HEK293 (cell line): ENCODE measurements at regions not wholly inside any gene's neighbourhood (a gene's known extent, or its start where the extent isn't known, plus 50 kb on each side); places are given as distances from the start of the nearest gene placed in this dataset.

Experiments used
- CTCF ChIP-seq: fragments of 450-650 bp; formaldehyde crosslinking; IDR thresholded peaks from 2 replicates; pipeline ENCODE4 v1.5.1; 2016; ENCODE audit warnings: missing biosample characterization, missing genetic modification characterization
- KLF9 ChIP-seq: fragments of 450-650 bp; formaldehyde crosslinking; IDR thresholded peaks from 2 replicates; pipeline ENCODE4 v1.5.1; 2016; ENCODE audit warnings: missing biosample characterization, missing genetic modification characterization, low read depth
- SCRT2 ChIP-seq: fragments of 450-650 bp; formaldehyde crosslinking; IDR thresholded peaks from 2 replicates; pipeline ENCODE4 v1.5.1; 2016; ENCODE audit warnings: missing biosample characterization, missing genetic modification characterization
- ZBTB1 ChIP-seq: fragments of 450-650 bp; formaldehyde crosslinking; IDR thresholded peaks from 2 replicates; pipeline ENCODE4 v1.5.1; 2016; ENCODE audit warnings: missing biosample characterization, missing genetic modification characterization
- ZBTB7A ChIP-seq: fragments of 450-650 bp; formaldehyde crosslinking; IDR thresholded peaks from 2 replicates; pipeline ENCODE4 v1.5.1; 2016; ENCODE audit warnings: low read depth, missing biosample characterization, missing genetic modification characterization
- ZNF24 ChIP-seq: fragments of 450-650 bp; formaldehyde crosslinking; IDR thresholded peaks from 2 replicates; pipeline ENCODE4 v1.5.1; 2016; ENCODE audit warnings: missing biosample characterization, missing genetic modification characterization
- ZNF510 ChIP-seq: fragments of 450-650 bp; formaldehyde crosslinking; IDR thresholded peaks from 2 replicates; pipeline ENCODE4 v1.5.1; 2018; ENCODE audit warnings: mild to moderate bottlenecking, missing genetic modification characterization, missing biosample characterization; ENCODE audit not compliant: insufficient replicate concordance
- ZNF626 ChIP-seq: fragments of 450-650 bp; sonication (Bioruptor Pico); formaldehyde crosslinking; IDR thresholded peaks from 2 replicates; pipeline ENCODE4 v1.5.1; 2018; ENCODE audit warnings: missing biosample characterization, missing genetic modification characterization, inconsistent platforms
- ZSCAN18 ChIP-seq: fragments of 450-650 bp; formaldehyde crosslinking; IDR thresholded peaks from 2 replicates; pipeline ENCODE4 v1.5.1; 2016; ENCODE audit warnings: missing biosample characterization, missing genetic modification characterization
- TF ChIP-seq, protein P1 (sequence below): fragments of 450-650 bp; formaldehyde crosslinking; IDR thresholded peaks from 2 replicates; pipeline ENCODE4 v1.5.1; 2016; ENCODE audit warnings: missing biosample characterization, missing genetic modification characterization
- TF ChIP-seq, protein P2 (sequence below): fragments of 450-650 bp; formaldehyde crosslinking; IDR thresholded peaks from 2 replicates; pipeline ENCODE4 v1.5.1; 2017; ENCODE audit warnings: missing biosample characterization, mild to moderate bottlenecking, missing genetic modification characterization, moderate library complexity
- TF ChIP-seq, protein P3 (sequence below): fragments of 450-650 bp; formaldehyde crosslinking; IDR thresholded peaks from 2 replicates; pipeline ENCODE4 v1.5.1; 2016; ENCODE audit warnings: missing biosample characterization, missing genetic modification characterization

GRCh38 chr16:76756951-76757350 is 434.0 kb upstream of the MON1B start:
- no peak for TF ChIP-seq ZBTB1 (tag by site-specific recombination)
- TF ChIP-seq ZNF510: no peak
- no peak for TF ChIP-seq ZBTB7A (tag by site-specific recombination)
- TF ChIP-seq ZNF626 (tag by site-specific recombination): no peak
- TF ChIP-seq, protein P1, sequence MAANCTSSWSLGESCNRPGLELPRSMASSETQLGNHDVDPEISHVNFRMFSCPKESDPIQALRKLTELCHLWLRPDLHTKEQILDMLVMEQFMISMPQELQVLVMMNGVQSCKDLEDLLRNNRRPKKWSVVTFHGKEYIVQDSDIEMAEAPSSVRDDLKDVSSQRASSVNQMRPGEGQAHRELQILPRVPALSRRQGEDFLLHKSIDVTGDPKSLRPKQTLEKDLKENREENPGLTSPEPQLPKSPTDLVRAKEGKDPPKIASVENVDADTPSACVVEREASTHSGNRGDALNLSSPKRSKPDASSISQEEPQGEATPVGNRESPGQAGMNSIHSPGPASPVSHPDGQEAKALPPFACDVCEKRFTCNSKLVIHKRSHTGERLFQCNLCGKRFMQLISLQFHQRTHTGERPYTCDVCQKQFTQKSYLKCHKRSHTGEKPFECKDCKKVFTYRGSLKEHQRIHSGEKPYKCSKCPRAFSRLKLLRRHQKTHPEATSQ: no peak
- no peak for TF ChIP-seq CTCF
- TF ChIP-seq ZNF24 (tag by site-specific recombination): no peak
- no peak for TF ChIP-seq KLF9 (tag by site-specific recombination)
- TF ChIP-seq SCRT2 (tag by site-specific recombination): no peak
- TF ChIP-seq, protein P2, sequence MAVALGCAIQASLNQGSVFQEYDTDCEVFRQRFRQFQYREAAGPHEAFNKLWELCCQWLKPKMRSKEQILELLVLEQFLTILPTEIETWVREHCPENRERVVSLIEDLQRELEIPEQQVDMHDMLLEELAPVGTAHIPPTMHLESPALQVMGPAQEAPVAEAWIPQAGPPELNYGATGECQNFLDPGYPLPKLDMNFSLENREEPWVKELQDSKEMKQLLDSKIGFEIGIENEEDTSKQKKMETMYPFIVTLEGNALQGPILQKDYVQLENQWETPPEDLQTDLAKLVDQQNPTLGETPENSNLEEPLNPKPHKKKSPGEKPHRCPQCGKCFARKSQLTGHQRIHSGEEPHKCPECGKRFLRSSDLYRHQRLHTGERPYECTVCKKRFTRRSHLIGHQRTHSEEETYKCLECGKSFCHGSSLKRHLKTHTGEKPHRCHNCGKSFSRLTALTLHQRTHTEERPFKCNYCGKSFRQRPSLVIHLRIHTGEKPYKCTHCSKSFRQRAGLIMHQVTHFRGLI (tag by site-specific recombination): no peak
- TF ChIP-seq, protein P3, sequence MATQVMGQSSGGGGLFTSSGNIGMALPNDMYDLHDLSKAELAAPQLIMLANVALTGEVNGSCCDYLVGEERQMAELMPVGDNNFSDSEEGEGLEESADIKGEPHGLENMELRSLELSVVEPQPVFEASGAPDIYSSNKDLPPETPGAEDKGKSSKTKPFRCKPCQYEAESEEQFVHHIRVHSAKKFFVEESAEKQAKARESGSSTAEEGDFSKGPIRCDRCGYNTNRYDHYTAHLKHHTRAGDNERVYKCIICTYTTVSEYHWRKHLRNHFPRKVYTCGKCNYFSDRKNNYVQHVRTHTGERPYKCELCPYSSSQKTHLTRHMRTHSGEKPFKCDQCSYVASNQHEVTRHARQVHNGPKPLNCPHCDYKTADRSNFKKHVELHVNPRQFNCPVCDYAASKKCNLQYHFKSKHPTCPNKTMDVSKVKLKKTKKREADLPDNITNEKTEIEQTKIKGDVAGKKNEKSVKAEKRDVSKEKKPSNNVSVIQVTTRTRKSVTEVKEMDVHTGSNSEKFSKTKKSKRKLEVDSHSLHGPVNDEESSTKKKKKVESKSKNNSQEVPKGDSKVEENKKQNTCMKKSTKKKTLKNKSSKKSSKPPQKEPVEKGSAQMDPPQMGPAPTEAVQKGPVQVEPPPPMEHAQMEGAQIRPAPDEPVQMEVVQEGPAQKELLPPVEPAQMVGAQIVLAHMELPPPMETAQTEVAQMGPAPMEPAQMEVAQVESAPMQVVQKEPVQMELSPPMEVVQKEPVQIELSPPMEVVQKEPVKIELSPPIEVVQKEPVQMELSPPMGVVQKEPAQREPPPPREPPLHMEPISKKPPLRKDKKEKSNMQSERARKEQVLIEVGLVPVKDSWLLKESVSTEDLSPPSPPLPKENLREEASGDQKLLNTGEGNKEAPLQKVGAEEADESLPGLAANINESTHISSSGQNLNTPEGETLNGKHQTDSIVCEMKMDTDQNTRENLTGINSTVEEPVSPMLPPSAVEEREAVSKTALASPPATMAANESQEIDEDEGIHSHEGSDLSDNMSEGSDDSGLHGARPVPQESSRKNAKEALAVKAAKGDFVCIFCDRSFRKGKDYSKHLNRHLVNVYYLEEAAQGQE (tag by site-specific recombination): no peak
- TF ChIP-seq ZSCAN18 (tag by site-specific recombination): no peak
